ENCODE measurements at regions not wholly inside any gene's neighbourhood (a gene's known extent, or its start where the extent isn't known, plus 50 kb on each side); places are given as distances from the start of the nearest gene placed in this dataset.
"Not testable (repeated sequence)": the region's sequence is repeated elsewhere in the genome, so short reads cannot be mapped to it uniquely, and the experiment has no call there.

- no peak for DNase-seq (ENCODE audit: low read depth in 3 of 3, low spot score in 2 of 3)
Measured at GRCh38 chr6:81625216-81625615, 127.3 kb downstream of the TENT5A start.

- no peak for DNase-seq (ENCODE audit: low read depth in 3 of 3, low spot score in 2 of 3)
Measured at GRCh38 chr6:81624453-81624852, 128.0 kb downstream of the TENT5A start.

- no peak for DNase-seq (ENCODE audit: low read depth in 3 of 3, low spot score in 2 of 3)
Measured at GRCh38 chr6:81623106-81623759, 129.2 kb downstream of the TENT5A start.

GRCh38 chr6:81621816-81622395 lies 130.6 kb downstream of the TENT5A start:
- no peak for DNase-seq (ENCODE audit: low read depth in 3 of 3, low spot score in 2 of 3)

GRCh38 chr6:81614292-81614691 lies 138.2 kb downstream of the TENT5A start:
- DNase-seq (ENCODE audit: low read depth in 3 of 3, low spot score in 2 of 3), result no peak

GRCh38 chr6:81613606-81614005 lies 138.9 kb downstream of the TENT5A start:
- DNase-seq (ENCODE audit: low read depth in 3 of 3, low spot score in 2 of 3), result no peak

- no peak for DNase-seq (ENCODE audit: low read depth in 3 of 3, low spot score in 2 of 3)
Measured at GRCh38 chr6:81612136-81612535, 140.3 kb downstream of the TENT5A start.

GRCh38 chr6:81609736-81610135 lies 142.7 kb downstream of the TENT5A start:
- DNase-seq (ENCODE audit: low read depth in 3 of 3, low spot score in 2 of 3), result no peak

- no peak for DNase-seq (ENCODE audit: low read depth in 3 of 3, low spot score in 2 of 3)
Measured at GRCh38 chr6:81608776-81609175, 143.7 kb downstream of the TENT5A start.

GRCh38 chr6:81606965-81607381 lies 145.5 kb downstream of the TENT5A start:
- DNase-seq (ENCODE audit: low read depth in 3 of 3, low spot score in 2 of 3), result no peak

- DNase-seq (ENCODE audit: low read depth in 3 of 3, low spot score in 2 of 3), result no peak
Measured at GRCh38 chr6:81605526-81605925, 147.0 kb downstream of the TENT5A start.

- DNase-seq (ENCODE audit: low read depth in 3 of 3, low spot score in 2 of 3), result no peak
Measured at GRCh38 chr6:81601918-81602317, 150.6 kb downstream of the TENT5A start.

- not testable (repeated sequence) for DNase-seq (ENCODE audit: low read depth in 3 of 3, low spot score in 2 of 3)
Measured at GRCh38 chr6:81600488-81600887, 152.0 kb downstream of the TENT5A start.

- no peak for DNase-seq (ENCODE audit: low read depth in 3 of 3, low spot score in 2 of 3)
Measured at GRCh38 chr6:81594501-81594900, 158.0 kb downstream of the TENT5A start.

- no peak for DNase-seq (ENCODE audit: low read depth in 3 of 3, low spot score in 2 of 3)
Measured at GRCh38 chr6:81590314-81590691, 162.2 kb downstream of the TENT5A start.

GRCh38 chr6:81589465-81590313 lies 162.8 kb downstream of the TENT5A start:
- DNase-seq (ENCODE audit: low read depth in 3 of 3, low spot score in 2 of 3), result no peak

- not testable (repeated sequence) for DNase-seq (ENCODE audit: low read depth in 3 of 3, low spot score in 2 of 3)
Measured at GRCh38 chr6:81585686-81586085, 166.8 kb downstream of the TENT5A start.

GRCh38 chr6:81584156-81584555 lies 168.3 kb downstream of the TENT5A start:
- not testable (repeated sequence) for DNase-seq (ENCODE audit: low read depth in 3 of 3, low spot score in 2 of 3)

GRCh38 chr6:81575442-81575841 lies 177.0 kb downstream of the TENT5A start:
- no peak for DNase-seq (ENCODE audit: low read depth in 3 of 3, low spot score in 2 of 3)

GRCh38 chr6:81572020-81572419 lies 180.5 kb downstream of the TENT5A start:
- DNase-seq (ENCODE audit: low read depth in 3 of 3, low spot score in 2 of 3), result peak in 1 of 3 donors; percentile 19

GRCh38 chr6:81570681-81571080 lies 181.8 kb downstream of the TENT5A start:
- DNase-seq (ENCODE audit: low read depth in 3 of 3, low spot score in 2 of 3), result no peak

GRCh38 chr6:81568973-81569372 lies 183.5 kb downstream of the TENT5A start:
- no peak for DNase-seq (ENCODE audit: low read depth in 3 of 3, low spot score in 2 of 3)
